Fibroblast of upper back skin (primary cell): ENCODE measurements at regions not wholly inside any gene's neighbourhood (a gene's known extent, or its start where the extent isn't known, plus 50 kb on each side); places are given as distances from the start of the nearest gene placed in this dataset.

ENCODE experiments used
- DNase-seq: peaks from one replicate; pipeline ENCODE4 v3.0.0-alpha.2; 2013

DNA sequence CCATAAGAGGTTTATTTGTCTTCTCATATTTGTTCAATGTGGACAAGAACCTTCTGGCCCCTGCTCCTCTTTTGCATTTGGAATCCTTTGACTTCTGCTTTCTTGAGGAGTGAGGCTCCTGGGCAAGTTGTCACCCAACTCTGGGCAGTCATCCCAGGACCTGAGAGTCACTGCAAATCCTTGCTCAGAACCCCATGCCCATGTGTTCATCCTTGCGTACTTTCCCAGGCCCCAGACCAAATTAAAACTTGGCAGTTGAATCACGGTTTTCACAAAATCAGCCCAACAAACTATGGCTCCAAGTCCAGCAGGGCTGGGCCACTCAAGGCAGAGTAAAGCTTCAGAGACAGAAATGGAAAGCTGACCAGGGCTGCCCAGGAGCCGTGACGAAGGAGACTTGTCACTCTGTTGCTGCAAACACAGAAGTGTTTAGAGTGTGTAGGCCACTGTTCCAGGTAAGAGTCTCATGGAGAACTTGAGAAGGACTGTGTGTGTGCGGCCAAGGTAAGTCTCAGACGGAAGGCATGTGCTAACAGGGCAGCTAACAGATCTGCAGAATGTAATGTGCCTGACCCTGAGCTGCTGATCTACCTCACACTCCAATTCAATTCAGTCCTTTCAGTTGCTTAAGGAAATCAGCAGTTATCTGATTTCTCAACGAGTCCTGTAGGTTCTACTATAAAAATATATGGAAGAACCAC, 549.4 kb upstream of the HS6ST1 start:
- DNase-seq = no peak

DNA sequence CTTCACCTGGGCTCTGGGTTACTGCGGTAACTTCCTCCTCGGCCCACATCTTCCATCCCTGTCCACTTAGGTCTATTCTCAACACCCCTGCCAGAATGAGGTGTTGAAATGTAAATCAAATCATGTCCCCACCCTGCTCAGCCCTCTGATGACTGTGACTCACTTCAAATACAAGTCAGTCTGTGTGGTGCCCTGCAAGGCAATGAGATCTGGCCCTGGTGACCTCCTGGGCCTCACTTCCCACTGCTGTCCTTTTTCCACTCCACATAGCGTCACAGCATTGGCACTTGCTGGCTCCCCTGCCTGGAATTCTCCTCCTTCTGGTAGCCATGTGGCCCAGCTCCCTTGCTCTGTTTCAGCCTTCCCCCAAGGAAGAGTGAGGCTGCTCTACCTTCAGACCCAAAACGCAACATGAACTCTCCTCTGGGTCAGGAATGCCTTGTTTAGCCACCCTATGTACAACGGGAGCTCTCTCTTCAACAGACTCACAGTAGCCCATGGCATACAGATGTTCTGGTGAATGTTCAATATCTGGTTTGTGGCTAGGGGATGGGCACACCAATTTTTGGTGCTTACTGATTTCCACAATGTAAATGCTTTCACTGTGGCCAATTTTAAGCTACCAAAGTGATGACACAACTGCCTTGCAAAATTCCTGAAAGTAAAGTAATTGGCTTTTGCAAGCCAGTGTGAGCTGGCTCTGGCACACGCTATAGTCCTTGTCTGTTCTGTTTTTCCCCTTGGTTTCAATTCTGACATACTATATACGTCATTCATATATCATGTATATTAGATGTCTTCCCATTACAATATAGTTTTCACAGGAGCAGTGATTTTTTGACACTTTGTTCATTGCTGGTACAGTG, 550.3 kb upstream of the HS6ST1 start:
- peak; percentile 58 for DNase-seq

DNA sequence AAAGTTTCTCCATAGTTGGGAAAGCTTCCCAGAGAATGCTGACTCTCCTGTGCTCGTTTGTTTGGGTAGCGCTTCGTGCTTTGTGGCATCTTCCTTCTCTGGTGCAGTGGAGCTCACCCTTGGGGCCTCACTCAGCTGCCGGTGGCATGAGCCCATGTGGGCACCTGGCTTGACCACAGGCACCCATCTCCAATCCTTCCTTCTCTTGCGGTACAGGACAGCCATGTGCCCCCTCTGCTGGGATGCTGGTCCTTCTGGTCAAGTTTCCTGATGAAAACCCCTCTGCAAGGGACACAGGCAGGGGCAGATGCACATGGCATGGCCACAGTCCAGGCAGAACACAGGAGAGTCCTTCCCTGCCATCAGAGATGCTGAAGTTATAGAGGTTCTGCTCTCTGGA, 555.9 kb upstream of the HS6ST1 start:
- no peak for DNase-seq

DNA sequence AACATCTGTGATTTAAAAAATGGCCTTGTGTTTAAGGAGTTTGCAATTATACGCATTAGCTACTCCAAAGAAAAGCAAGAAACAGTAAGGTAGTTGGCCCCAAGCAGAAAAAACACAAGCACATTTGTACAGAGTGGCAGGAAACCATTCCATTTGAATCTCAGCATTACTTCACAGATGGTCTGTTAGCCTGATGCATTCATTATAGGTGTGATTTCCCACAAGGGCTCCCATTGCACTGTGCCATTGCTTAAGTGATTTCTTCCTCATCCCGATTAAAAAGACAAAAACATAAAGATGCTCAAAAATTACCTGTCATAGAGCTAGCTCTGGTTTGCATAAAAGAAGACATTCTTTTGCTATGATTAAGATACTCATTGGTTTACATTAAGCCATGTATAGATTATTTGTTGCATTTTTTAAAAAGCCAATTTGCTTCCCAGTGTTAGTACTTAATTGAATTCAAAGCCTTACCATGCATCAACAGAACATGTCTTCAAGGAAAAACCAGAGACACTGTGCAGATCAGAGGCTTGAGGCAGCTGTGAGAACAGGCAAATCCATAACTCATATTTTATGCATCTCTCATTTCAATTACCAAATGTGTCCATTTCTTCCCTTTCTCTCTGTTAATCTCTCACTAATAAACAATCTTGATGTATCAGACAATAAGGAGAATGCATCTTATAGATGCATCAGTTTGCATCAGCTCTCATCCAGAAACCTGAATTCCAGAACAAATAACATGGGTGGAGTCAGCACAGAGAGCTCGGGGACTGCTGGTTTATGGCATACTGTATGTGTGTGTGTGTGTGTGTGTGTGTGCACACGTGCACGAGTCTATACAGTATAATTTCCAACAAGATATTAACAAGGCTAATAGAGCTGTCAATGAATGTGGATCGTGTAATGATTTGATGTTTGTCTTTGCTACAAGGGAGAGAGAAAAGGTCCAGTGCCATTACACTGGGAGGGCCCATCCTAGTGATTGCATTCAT, 558.6 kb upstream of the HS6ST1 start:
- DNase-seq = no peak

DNA sequence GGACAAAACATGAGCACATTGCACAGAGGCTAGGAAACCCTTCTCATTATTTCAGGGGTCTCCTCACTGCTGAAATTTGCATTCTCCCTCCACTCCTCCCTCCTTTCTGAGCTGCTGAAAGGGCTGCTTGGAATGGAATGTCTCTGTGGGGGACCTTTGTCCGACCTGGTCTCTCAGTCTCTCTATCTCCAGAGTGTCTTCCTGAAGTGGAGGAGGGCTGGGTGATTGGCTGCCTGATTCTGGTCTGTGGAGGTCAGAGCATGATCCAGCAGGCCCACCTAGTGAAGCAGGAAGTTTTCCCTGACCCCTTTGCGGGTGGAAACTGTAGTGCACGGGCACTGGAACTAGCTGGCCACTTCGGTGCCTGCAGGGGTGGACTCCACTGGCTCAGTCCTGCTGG, 560.5 kb upstream of the HS6ST1 start:
- DNase-seq = no peak

DNA sequence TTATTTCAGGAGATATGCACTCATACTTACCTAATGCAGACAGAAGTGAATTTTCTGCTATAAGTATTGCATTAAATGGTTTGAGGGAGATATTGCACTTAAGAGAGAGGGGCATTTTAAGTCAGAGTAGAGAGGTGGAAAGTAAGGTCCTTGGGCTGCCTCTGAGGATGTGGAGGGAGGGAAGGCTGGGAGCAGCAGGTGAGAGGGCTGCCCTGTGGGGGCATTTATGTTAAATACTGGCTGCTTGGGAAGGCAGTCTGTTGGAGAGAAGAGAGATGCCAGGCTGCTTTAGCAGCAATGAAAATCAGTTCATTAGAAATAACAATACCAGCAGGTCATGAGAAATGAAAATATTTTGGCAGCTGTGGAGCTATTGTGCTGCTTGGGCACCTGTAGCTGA, 576.2 kb upstream of the HS6ST1 start:
- no peak for DNase-seq

DNA sequence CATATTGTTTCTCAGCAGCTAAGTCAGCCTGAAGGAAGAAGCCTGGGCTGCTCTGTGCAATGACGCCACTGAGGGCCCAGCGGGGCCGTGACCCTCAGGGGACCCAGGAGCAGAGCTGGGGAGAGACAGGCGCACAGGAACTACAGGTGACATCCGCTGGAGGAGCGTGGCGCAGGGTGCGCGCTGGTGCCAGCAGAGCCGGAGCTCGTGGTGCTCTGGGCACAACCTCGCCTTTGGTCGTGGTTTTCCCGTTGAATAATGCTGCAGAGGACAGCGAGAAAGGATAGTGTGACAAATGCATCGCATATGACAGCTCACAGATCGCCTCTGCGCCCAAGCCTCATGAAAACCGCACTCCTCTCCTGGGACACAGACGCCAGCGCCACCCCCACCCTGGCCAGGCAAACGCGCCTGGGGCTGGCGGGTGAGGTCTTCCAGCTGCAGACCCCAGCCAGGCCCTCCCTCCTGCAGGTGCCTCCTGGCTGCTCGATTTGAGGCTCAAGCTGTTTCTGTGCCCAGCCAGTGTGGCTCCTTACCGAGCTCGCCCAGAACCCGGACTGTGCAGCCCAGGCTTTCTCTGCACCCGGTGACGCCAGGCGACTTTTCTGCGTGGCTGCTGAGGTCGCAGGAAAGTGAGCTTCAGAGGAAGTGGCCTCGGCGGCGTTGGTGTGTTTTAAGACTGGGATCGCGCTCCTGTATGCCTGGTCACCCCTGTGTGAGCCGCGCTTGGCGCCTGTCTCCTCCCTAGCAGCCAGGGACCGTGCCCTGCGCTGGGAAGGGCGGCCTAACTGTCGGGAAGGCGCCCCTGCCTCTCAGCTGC, 583.1 kb upstream of the HS6ST1 start:
- no peak for DNase-seq

DNA sequence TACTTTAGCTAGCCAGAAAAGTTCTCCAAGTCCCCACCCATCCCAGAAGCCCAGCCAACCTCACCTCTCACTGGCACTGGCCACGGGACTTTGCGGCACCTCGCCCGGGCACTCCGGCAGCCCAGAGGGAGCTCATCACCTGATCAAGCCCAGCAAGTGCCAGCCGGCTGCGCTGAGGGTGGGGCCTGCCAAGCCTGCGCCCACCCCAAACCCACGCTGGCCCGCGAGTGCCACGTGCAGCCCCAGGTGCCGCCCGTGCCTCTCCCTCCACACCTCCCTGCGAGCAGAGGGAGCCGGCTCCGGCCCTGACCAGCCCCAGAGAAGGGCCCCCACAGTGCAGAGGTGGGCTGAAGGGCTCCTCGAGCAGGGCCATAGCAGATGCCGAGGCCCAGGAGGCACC, 585.0 kb upstream of the HS6ST1 start:
- DNase-seq = no peak

DNA sequence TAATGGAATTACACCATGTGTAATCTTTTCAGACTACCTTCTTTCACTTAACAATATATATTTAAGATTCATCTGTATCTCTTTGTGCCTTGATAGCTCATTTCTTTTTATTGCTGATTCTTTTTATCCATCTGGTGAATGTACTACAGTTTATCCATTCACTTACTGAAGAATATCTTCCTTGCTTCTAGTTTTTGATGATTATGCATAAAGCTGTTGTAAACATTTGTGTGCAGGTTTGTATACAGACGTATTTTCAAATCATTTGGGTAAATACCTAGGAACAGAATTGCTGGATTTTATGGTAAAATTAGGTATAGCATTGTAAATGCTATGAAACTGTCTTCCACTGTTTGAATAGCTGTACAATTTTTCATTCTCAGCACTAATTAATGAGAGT, 592.6 kb upstream of the HS6ST1 start:
- DNase-seq = no peak

DNA sequence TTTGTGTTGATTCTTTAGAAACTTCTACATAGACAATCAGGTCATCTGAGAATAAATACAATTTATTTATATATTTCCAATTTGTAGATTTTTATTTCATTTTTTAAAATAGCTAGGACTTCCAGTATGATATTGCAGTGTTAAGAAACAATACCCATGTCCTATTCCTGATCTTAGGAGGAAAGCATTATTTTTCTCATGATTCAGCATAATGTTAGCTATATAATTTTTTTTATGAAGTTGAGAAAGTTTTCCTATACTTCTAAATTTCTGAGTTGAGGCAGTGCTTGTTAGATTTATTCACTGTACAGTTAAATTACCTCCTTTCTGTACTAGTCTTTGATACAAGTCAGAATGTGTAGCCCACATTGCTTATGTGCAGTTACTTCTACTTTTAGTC, 595.7 kb upstream of the HS6ST1 start:
- no peak for DNase-seq

DNA sequence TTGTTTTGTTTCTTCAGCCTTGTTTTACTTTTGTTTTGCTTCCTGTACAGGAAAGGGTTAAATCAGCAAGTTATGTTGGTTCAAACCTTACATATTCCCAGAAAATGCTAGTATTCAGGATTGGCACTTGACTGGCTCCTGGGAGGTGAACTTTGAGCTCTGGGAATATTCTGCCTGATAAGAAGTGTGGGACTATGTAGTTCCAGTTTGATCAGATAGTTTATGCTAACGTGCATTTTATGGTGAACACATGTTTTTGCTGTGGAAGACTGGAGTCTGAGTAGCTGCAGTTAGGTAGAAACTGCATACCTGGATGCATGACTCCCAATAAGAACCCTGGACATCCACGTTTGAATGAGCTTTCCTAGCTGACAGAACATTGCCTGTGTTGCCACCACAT, 603.1 kb upstream of the HS6ST1 start:
- DNase-seq = no peak

DNA sequence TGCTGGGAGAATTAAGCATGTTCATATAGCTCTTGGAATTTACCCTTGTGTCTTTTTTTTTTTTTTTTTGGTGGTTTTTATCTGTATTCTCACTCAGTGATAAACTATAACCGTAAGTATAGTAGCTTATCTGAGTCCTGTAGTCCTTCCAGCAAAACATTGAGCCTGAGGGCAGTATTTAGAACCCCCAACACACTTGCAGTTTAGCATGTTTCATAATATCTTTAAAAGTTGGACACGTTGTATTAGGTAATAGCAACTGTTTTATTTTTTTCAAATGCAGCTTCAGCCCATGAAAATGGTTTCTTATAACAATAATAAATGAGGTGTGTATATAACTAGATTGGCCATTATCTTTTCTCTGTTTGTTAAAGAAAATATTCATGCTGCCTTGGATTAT, 603.5 kb upstream of the HS6ST1 start:
- no peak for DNase-seq

DNA sequence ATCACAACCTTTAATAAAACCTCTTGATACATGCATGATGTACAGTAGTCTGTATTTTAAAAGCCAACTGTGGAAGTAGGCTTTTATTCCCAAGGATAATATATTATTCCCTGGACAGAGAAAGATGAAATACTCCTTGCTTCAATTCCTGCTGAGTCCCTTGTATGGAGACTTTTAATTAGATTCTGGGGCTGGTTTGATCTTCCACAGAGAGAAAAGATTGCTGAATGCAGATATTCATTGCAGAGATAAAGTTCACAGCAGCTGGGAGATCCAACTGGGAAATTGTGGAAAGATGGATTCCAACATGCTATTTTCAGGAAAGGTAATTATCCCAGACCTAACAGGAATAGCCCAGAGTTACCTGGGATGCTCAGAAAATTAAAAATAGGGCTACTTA, 607.0 kb upstream of the HS6ST1 start:
- no peak for DNase-seq

DNA sequence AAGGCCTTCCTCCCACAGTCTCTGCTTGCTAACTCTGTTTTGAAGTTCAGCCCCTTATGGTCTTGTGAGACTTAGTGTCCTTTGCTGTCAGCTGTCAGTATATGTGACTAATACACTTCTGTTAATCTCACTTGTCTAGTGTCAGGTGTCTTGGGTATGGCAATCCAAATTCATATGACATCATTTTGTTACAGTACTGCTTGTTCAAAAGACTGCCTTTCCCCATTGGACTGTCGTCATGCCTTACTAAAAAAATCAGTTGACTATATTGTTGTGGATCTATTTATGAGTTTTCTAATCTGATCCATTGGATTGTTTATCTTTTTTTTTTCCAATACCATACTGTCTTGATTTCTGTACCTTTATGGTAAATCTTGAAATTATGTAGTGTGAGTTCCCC, 611.4 kb upstream of the HS6ST1 start:
- no peak for DNase-seq

DNA sequence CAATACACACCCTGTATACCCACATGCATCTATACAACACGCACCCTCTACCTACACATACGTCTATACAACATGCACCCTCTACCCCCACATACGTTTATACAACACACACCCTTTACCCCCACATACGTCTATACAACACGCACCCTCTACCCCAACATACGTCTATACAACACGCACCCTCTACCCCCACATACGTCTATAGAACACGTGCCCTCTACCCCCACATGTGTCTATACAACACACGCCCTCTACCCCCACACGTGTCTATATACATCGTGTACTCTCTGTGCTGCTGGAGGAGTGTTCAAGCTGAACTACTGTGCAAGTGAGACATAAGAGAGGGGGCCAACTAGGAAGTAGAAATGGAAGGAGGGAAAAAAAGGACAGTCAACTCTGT, 621.7 kb upstream of the HS6ST1 start:
- no peak for DNase-seq

DNA sequence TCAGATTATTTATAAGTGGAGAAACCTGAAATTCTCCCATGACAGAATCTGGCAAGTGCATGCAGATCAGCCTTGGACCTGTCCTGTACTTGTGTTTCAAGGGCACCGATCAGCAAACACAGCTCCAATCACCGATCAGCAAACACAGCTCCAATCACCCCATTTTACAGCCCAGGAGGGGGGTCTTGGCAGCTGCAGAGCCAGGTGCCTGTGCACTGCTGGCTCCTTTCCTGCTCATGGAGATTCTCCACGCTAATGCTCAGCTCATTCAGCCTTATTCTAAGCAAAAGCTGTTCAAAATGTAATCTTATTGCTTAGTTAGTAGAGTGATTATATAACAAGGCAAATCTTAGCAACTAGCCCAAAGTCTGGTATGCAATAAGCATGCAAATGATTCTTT, 623.1 kb upstream of the HS6ST1 start:
- no peak for DNase-seq

DNA sequence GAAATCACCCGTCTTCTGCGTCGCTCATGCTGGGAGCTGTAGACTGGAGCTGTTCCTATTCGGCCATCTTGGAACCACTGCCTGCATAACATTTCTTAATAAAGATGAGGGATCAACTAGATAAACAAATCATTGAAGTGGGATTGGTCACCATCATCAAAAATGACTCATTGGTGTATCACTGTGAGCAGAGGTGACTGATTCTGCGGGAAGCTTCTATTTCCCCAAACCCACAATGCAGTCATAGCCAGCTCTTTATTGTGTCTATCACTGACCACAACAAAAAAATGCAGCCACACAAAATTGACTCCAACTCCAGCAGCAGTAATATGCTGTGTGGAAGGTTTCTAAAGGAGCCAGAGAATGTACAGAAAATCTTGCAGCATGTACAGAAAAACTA, 630.7 kb upstream of the HS6ST1 start:
- peak; percentile 2 for DNase-seq

DNA sequence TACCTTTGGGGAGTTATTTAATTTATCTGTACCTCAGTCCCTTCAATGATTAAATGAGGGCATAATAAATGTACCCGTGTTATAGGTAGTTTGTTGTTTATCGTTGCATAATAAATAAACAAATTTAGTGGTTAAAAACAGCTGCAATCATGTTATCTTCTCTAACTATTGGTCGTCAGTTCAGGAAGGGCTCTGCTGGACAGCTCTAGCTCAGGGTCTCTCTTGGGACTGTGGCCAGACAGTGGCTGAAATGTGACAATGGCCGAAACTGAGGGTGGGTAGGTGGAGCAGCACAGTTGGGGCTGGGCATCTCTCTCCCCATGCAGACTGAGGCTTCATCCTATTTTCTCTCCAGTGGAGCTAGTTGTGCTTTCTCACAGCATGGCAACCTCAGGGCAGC, 632.1 kb upstream of the HS6ST1 start:
- no peak for DNase-seq

DNA sequence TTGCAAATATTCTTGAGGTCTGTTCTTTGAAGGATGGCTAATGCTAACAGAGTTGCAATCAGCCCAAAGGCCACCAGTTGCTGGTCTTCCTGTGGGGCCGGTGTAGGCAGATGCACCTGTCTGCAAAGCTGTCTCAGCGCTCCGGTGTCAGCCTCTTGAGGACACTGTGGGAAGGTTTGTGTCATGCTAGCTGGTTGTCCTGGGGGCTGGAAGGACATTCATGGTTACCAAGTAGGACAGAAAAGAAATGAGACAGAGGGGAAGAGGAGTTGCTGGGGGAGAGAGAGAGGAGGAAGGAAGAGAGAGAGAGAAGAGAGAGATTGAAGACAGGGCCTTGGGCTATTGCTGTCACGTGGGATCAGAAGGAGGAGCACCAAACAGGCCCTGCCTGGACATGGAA, 639.6 kb upstream of the HS6ST1 start:
- DNase-seq = no peak

DNA sequence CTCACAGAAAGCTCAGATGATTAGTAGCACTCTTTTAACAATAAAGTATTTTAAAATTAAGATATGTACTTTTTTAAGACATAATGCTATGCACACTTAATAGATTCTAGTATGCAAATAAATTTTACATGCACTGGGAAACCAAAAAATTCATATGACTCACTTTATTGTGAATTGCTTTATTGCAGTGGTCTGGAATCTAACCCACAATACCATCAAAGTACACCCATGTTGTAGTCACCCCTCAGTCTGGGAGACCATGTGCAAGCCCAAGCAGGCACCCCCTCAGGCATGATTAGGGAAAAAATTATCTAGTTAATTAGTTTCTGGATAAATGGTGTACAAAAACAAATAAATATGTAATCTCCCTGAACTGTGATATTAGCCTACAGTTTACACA, 649.0 kb upstream of the HS6ST1 start:
- DNase-seq = no peak

DNA sequence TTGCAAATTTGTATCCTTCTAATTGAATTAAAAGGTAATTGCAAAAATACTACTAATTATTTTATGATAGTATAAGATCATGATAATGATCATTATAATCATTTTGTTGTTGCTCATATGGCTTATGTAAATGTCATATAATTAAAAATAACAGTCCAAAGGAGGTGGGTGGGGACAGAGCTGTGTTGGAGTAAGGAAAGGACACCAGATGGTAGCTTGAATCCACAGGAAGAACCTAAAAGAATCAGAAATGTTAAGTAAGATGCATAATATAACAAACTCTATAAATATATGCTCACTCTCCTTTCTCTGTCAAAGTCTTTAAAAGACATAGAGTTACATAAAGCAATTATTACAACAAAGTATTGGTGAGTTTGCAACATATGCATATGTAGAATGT, 650.7 kb upstream of the HS6ST1 start:
- no peak for DNase-seq

DNA sequence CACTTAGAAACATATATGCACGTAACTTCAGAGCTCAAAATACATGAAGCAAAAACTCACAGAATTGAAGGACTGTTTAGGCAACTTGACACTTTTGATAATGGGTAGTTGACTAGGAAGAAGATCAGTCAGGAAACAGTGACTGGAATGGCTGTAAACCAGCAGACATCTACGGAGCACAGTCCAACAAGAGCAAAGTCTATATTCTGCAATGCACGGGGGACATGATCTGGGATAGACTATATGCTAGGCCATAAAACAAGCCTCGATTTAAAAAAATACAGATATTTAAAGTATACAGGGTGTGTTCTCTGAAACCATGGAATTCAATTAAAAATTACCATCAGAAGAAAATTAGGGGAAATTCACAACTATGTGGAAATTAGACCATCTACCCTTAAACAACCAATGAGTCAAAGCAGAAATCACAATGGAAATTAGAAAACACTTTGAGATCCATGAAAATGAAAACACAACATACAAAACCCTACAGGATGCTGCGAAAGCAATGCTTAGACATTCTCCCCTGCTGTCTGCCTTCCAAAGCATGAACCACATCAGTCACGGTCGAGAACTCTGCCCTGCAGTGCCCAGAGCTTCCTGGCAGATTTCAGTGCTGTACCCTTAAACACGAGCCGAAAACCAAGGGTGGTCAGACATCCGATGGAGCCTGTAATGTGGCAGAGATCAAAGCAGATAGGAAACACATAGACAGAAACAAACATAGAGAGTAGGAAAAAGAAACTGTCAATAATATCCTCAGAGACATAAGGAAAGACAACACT, 651.9 kb upstream of the HS6ST1 start:
- DNase-seq = no peak
